OCI-LY1 (cell line): ENCODE measurements at regions not wholly inside any gene's neighbourhood (a gene's known extent, or its start where the extent isn't known, plus 50 kb on each side); places are given as distances from the start of the nearest gene placed in this dataset.

Experiments used
- EZH2 ChIP-seq: fragments of 200-600 bp; sonication (generic), shearing (Covaris generic); IDR thresholded peaks from 2 replicates; pipeline ENCODE4 v1.8.0; 2017; ENCODE audit warnings: borderline replicate concordance, mixed run types, mild to moderate bottlenecking, antibody characterized with exemption, low read length, moderate library complexity, mixed read lengths
- TF ChIP-seq, protein P1 (sequence below): fragments of 200-600 bp; sonication (generic), shearing (Covaris generic); IDR thresholded peaks from 2 replicates; pipeline ENCODE4 v1.5.1; 2017; ENCODE audit warnings: mild to moderate bottlenecking, antibody characterized with exemption, low read length, moderate library complexity, mixed read lengths

DNA sequence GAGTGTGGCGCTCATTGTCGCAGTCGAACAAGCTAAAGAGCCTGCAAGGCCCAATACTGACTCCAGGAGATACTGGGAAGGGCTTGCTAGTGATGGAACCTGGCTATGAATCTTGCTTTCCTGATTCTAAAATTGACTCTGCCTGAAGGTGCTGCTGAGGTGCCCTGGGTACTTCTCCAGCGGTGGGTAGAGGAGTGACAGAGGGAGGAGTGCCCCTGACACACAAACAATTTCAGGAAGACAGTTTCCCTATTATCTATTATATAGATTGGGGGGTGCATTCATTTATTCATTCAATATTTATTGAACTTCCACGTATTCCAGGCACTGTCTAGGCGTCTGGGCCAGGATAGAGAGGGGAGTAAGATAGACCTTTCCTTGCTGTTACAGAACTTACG is 339.2 kb upstream of the GATB start:
- TF ChIP-seq, protein P1, sequence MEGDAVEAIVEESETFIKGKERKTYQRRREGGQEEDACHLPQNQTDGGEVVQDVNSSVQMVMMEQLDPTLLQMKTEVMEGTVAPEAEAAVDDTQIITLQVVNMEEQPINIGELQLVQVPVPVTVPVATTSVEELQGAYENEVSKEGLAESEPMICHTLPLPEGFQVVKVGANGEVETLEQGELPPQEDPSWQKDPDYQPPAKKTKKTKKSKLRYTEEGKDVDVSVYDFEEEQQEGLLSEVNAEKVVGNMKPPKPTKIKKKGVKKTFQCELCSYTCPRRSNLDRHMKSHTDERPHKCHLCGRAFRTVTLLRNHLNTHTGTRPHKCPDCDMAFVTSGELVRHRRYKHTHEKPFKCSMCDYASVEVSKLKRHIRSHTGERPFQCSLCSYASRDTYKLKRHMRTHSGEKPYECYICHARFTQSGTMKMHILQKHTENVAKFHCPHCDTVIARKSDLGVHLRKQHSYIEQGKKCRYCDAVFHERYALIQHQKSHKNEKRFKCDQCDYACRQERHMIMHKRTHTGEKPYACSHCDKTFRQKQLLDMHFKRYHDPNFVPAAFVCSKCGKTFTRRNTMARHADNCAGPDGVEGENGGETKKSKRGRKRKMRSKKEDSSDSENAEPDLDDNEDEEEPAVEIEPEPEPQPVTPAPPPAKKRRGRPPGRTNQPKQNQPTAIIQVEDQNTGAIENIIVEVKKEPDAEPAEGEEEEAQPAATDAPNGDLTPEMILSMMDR: no peak
- TF ChIP-seq EZH2: no peak
